Fibroblast of lung (primary cell): ENCODE measurements at regions not wholly inside any gene's neighbourhood (a gene's known extent, or its start where the extent isn't known, plus 50 kb on each side); places are given as distances from the start of the nearest gene placed in this dataset.

Experiments used
- DNase-seq, 2 donors: peaks; one replicate each; pipeline versions ENCODE4 v3.0.0 to v3.0.0-alpha.2; 2010; ENCODE audit warnings: low read depth in 2 of 2
- H2AFZ ChIP-seq: 2 replicates; pipeline ENCODE4 v1.5.1; 2012; ENCODE audit warnings: low read length, control low read depth, inconsistent platforms
- H3K27ac ChIP-seq: 2 replicates; pipeline ENCODE4 v1.5.1; 2011; ENCODE audit warnings: low read length, control low read depth; ENCODE audit not compliant: insufficient read depth
- H3K27me3 ChIP-seq: 2 replicates; pipeline ENCODE4 v1.5.1; 2011; ENCODE audit warnings: mild to moderate bottlenecking, low read length; ENCODE audit not compliant: control insufficient read depth, insufficient read depth
- H3K36me3 ChIP-seq: 2 replicates; pipeline ENCODE4 v1.5.1; 2011; ENCODE audit warnings: low read length; ENCODE audit not compliant: control insufficient read depth, insufficient read depth
- H3K4me1 ChIP-seq: 2 replicates; pipeline ENCODE4 v1.5.1; 2011; ENCODE audit warnings: low read length; ENCODE audit not compliant: control insufficient read depth, insufficient read depth; ENCODE audit errors: extremely low read depth
- H3K4me2 ChIP-seq: 2 replicates; pipeline ENCODE4 v1.5.1; 2011; ENCODE audit warnings: low read length, control low read depth; ENCODE audit not compliant: insufficient read depth; ENCODE audit errors: extremely low read depth
- H3K4me3 ChIP-seq, 4 experiments: fragments of 200-600 bp in 1 of 4; sonication (generic) in 1 of 4; replicated peaks in 1 of 4; 2 replicates each; pipeline ENCODE4 v1.5.1; 2011 to 2016; ENCODE audit warnings: low read length in 4 of 4, low read depth in 3 of 4, mild to moderate bottlenecking in 3 of 4, control low read depth in 2 of 4, inconsistent platforms in 1 of 4, mixed read lengths in 1 of 4; ENCODE audit not compliant: insufficient read depth in 1 of 4; ENCODE audit errors: control extremely low read depth in 1 of 4
- H3K79me2 ChIP-seq: 2 replicates; pipeline ENCODE4 v1.5.1; 2012; ENCODE audit warnings: mild to moderate bottlenecking, low read length, inconsistent platforms; ENCODE audit not compliant: control insufficient read depth, insufficient read depth
- H3K9ac ChIP-seq: 2 replicates; pipeline ENCODE4 v1.5.1; 2011; ENCODE audit warnings: mild to moderate bottlenecking, low read length, control low read depth; ENCODE audit not compliant: insufficient read depth
- H3K9me3 ChIP-seq: 2 replicates; pipeline ENCODE4 v1.5.1; 2012; ENCODE audit warnings: low read depth, low read length; ENCODE audit not compliant: control insufficient read depth, insufficient read depth
- H4K20me1 ChIP-seq: 2 replicates; pipeline ENCODE4 v1.5.1; 2011; ENCODE audit warnings: low read length; ENCODE audit not compliant: control insufficient read depth, insufficient read depth; ENCODE audit errors: extremely low read depth
- CTCF ChIP-seq, 2 donors: IDR thresholded peaks in 1 of 2; conservative IDR thresholded peaks in 1 of 2; 1 replicate in 1 of 2; 2 replicates in 1 of 2; pipeline ENCODE4 v1.5.1; 2011 to 2012; ENCODE audit warnings: low read length in 2 of 2, control low read depth in 1 of 2, inconsistent platforms in 1 of 2, low read depth in 1 of 2, mild to moderate bottlenecking in 1 of 2
- EZH2 ChIP-seq: IDR thresholded peaks from 2 replicates; pipeline ENCODE4 v1.5.1; 2012; ENCODE audit warnings: low read length, control low read depth, mild to moderate bottlenecking; ENCODE audit errors: missing control alignments

DNA sequence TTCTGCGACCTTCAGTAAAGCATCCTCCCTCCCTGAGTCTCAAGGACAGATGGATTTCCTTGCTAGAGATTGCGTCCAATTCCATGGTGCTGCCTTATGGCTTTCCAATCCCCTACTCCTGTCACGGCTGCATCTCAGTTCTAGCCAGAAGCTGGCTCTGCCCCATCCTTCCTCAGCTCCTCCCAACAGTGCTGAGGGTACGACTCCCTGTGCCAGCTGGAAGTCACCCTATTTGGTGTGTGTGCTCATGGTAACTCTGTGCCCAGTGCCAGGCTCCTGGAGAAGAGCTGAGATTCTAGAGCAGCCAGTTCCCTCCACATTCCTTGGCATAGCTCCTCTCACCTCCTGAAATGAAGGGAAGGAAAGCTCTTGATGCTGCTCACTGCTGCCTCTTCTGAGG is 185.0 kb upstream of the PODXL start:
- H4K20me1 ChIP-seq, result no peaks in the 10 kb centered on the region
- no peak for DNase-seq
- no peak overlapping the region for H3K27ac ChIP-seq
- H3K36me3 ChIP-seq, result no peaks in the 10 kb centered on the region
- H3K79me2 ChIP-seq, result no peaks in the 10 kb centered on the region
- no peak overlapping the region for H3K4me3 ChIP-seq
- H3K27me3 ChIP-seq, result no peaks in the 10 kb centered on the region
- TF ChIP-seq EZH2 (no peak), CTCF (conservative IDR thresholded peaks at IDR 0.05 in 1 of 2, IDR thresholded peaks at IDR 0.05 in 1 of 2; ENCODE audit: low read depth in 1 of 2, low read length in 2 of 2) (no peak)
- H3K4me2 ChIP-seq, result no peak overlapping the region
- H2AFZ ChIP-seq, result no peak overlapping the region
- no peak overlapping the region for H3K9ac ChIP-seq
- no peaks in the 10 kb centered on the region for H3K4me1 ChIP-seq
- H3K9me3 ChIP-seq, result no peaks in the 10 kb centered on the region

GRCh38 chr7:131737746-131738465 is 181.5 kb upstream of the PODXL start:
- H3K4me1 ChIP-seq, result no peaks in the 10 kb centered on the region
- H3K9ac ChIP-seq, result no peak overlapping the region
- H3K36me3 ChIP-seq, result no peaks in the 10 kb centered on the region
- H3K4me3 ChIP-seq, result no peak overlapping the region
- no peaks in the 10 kb centered on the region for H3K27me3 ChIP-seq
- H4K20me1 ChIP-seq, result no peaks in the 10 kb centered on the region
- no peaks in the 10 kb centered on the region for H3K9me3 ChIP-seq
- no peak overlapping the region for H3K27ac ChIP-seq
- no peak overlapping the region for H3K4me2 ChIP-seq
- TF ChIP-seq EZH2 (no peak), CTCF (conservative IDR thresholded peaks at IDR 0.05 in 1 of 2, IDR thresholded peaks at IDR 0.05 in 1 of 2; ENCODE audit: low read depth in 1 of 2, low read length in 2 of 2) (no peak)
- no peaks in the 10 kb centered on the region for H3K79me2 ChIP-seq
- H2AFZ ChIP-seq, result no peak overlapping the region
- DNase-seq, result no peak

DNA sequence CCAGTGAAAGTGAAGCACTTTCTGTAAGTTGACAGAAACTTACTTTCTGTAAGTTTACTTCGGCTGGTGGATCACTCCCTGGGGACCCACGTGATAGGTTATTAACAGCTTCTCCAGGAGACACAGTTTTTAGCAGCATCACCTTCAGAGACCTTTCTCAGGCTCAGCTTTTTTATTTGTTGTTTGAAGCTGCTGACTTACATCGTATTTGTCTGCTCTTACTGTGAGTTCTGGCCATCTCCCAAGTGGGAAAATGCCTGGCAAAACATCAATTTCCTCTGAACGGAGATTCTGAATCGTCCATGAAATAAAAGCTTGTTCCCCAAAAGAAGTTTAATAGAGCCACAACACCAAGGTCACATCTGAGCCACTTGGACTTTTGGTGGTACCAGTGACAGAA is 178.7 kb upstream of the PODXL start:
- no peaks in the 10 kb centered on the region for H3K27me3 ChIP-seq
- no peaks in the 10 kb centered on the region for H3K36me3 ChIP-seq
- H3K4me2 ChIP-seq, result no peak overlapping the region
- no peak overlapping the region for H3K4me3 ChIP-seq
- no peak overlapping the region for H3K27ac ChIP-seq
- no peak overlapping the region for H2AFZ ChIP-seq
- no peak for DNase-seq
- TF ChIP-seq EZH2 (no peak), CTCF (conservative IDR thresholded peaks at IDR 0.05 in 1 of 2, IDR thresholded peaks at IDR 0.05 in 1 of 2; ENCODE audit: low read depth in 1 of 2, low read length in 2 of 2) (no peak)
- H4K20me1 ChIP-seq, result no peaks in the 10 kb centered on the region
- H3K9ac ChIP-seq, result no peak overlapping the region
- no peaks in the 10 kb centered on the region for H3K4me1 ChIP-seq
- no peaks in the 10 kb centered on the region for H3K79me2 ChIP-seq
- H3K9me3 ChIP-seq, result no peaks in the 10 kb centered on the region
